Mammary epithelial cell (primary cell): ENCODE measurements at regions not wholly inside any gene's neighbourhood (a gene's known extent, or its start where the extent isn't known, plus 50 kb on each side); places are given as distances from the start of the nearest gene placed in this dataset.
"Not testable (repeated sequence)": the region's sequence is repeated elsewhere in the genome, so short reads cannot be mapped to it uniquely, and the experiment has no call there.

Source experiments
- CTCF ChIP-seq, 2 donors: IDR thresholded peaks in 1 of 2; conservative IDR thresholded peaks in 1 of 2; 2 replicates each; pipeline ENCODE4 v1.5.1; 2011 to 2012; ENCODE audit warnings: inconsistent platforms in 2 of 2, low read length in 2 of 2, mild to moderate bottlenecking in 2 of 2, control low read depth in 1 of 2, low read depth in 1 of 2; ENCODE audit not compliant: insufficient read depth in 1 of 2; ENCODE audit errors: extremely low read depth in 1 of 2
- EZH2 ChIP-seq: IDR thresholded peaks from 2 replicates; pipeline ENCODE4 v1.6.1; 2012; ENCODE audit warnings: low read length, inconsistent platforms, borderline replicate concordance

- TF ChIP-seq CTCF (conservative IDR thresholded peaks at IDR 0.05 in 1 of 2, IDR thresholded peaks at IDR 0.05 in 1 of 2; ENCODE audit: extremely low read depth in 1 of 2, insufficient read depth in 1 of 2, low read depth in 1 of 2, low read length in 2 of 2); EZH2: not testable (repeated sequence)
These were observed 984.9 kb upstream of the DDX18 start for GRCh38 chr2:116829543-116829942.
